ENCODE measurements at regions not wholly inside any gene's neighbourhood (a gene's known extent, or its start where the extent isn't known, plus 50 kb on each side); places are given as distances from the start of the nearest gene placed in this dataset.

DNA sequence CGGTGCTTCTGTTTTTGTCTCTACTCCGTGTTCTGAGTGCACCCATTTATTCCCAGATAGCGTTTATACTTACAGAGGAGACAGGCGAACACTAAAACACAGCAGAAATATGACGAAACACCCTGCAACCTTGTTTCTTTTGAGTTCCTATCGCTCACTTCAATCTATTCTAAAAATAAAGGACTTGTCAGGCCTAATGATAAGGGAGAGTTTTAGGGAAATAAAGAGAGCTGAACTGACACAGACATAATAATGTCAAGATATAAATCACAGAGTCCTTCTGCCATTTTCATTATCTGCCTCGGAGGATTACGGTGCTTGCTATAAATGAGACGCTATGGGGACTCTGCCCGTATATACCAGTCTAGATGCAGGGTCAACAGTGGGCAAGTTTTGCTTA is 659.7 kb upstream of the SALL3 start:
- Histone ChIP-seq H3K4me1 (ENCODE audit: control insufficient read depth, insufficient read depth, low read length) (no peaks in the 10 kb centered on the region), H3K9me3 (ENCODE audit: control insufficient read depth in 2 of 2, low read length in 2 of 2) (no peaks in the 10 kb centered on the region), H3K36me3 (ENCODE audit: control insufficient read depth in 2 of 2, insufficient read depth in 2 of 2, low read length in 2 of 2) (no peaks in the 10 kb centered on the region), H3K27me3 (ENCODE audit: control insufficient read depth in 1 of 2, insufficient read depth in 2 of 2, low read length in 2 of 2) (no peaks in the 10 kb centered on the region), H3K27ac (ENCODE audit: low read length) (no peak overlapping the region), H3K4me3 (ENCODE audit: low read length in 2 of 2) (no peak overlapping the region), H3K9ac (ENCODE audit: low read length in 2 of 2) (no peak overlapping the region)

DNA sequence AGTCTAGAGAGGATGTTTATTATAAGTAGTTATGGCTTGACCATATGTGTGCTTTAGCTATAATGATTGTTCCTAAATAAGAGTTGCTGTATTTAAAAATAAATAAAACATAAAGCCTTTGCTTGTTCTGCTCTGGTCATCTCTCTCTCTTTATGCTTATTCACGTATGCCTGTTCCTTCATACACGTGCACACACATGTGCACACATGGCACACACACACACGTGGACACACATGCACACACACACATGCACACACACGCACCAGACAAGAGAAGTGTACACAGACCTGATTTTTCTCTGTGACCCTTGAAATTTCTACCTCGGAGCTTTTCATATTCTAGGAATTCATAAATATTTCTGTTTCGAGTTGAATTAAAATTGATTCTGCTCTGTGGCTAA is 658.2 kb upstream of the SALL3 start:
- H3K4me1 ChIP-seq (ENCODE audit: control insufficient read depth, insufficient read depth, low read length) = no peaks in the 10 kb centered on the region

GRCh38 chr18:78323453-78324197 is 656.0 kb upstream of the SALL3 start:
- Histone ChIP-seq H3K27me3 (ENCODE audit: control insufficient read depth in 1 of 2, insufficient read depth in 2 of 2, low read length in 2 of 2) (no peaks in the 10 kb centered on the region), H3K36me3 (ENCODE audit: control insufficient read depth in 2 of 2, insufficient read depth in 2 of 2, low read length in 2 of 2) (no peaks in the 10 kb centered on the region), H3K9me3 (ENCODE audit: control insufficient read depth in 2 of 2, low read length in 2 of 2) (no peaks in the 10 kb centered on the region), H3K4me1 (ENCODE audit: control insufficient read depth, insufficient read depth, low read length) (no peaks in the 10 kb centered on the region), H3K9ac (ENCODE audit: low read length in 2 of 2) (no peak overlapping the region), H3K27ac (ENCODE audit: low read length) (no peak overlapping the region), H3K4me3 (ENCODE audit: low read length in 2 of 2) (no peak overlapping the region)

More for the DNA sequence above, 658.2 kb upstream of the SALL3 start:
- Histone ChIP-seq H3K27ac (ENCODE audit: low read length) (no peak overlapping the region), H3K4me3 (ENCODE audit: low read length in 2 of 2) (no peak overlapping the region), H3K36me3 (ENCODE audit: control insufficient read depth in 2 of 2, insufficient read depth in 2 of 2, low read length in 2 of 2) (no peaks in the 10 kb centered on the region), H3K9ac (ENCODE audit: low read length in 2 of 2) (no peak overlapping the region), H3K9me3 (ENCODE audit: control insufficient read depth in 2 of 2, low read length in 2 of 2) (no peaks in the 10 kb centered on the region), H3K27me3 (ENCODE audit: control insufficient read depth in 1 of 2, insufficient read depth in 2 of 2, low read length in 2 of 2) (no peaks in the 10 kb centered on the region)

- Histone ChIP-seq H3K27ac (ENCODE audit: low read length) (no peak overlapping the region), H3K4me1 (ENCODE audit: control insufficient read depth, insufficient read depth, low read length) (no peaks in the 10 kb centered on the region), H3K36me3 (ENCODE audit: control insufficient read depth in 2 of 2, insufficient read depth in 2 of 2, low read length in 2 of 2) (no peaks in the 10 kb centered on the region), H3K9ac (ENCODE audit: low read length in 2 of 2) (no peak overlapping the region), H3K27me3 (ENCODE audit: control insufficient read depth in 1 of 2, insufficient read depth in 2 of 2, low read length in 2 of 2) (no peaks in the 10 kb centered on the region), H3K4me3 (ENCODE audit: low read length in 2 of 2) (no peak overlapping the region), H3K9me3 (ENCODE audit: control insufficient read depth in 2 of 2, low read length in 2 of 2) (no peaks in the 10 kb centered on the region)
These were observed 652.0 kb upstream of the SALL3 start for GRCh38 chr18:78327643-78328042.

GRCh38 chr18:78330766-78331165 is 648.9 kb upstream of the SALL3 start:
- no peak overlapping the region for H3K4me3 ChIP-seq (ENCODE audit: low read length in 2 of 2)
- H3K27me3 ChIP-seq (ENCODE audit: control insufficient read depth in 1 of 2, insufficient read depth in 2 of 2, low read length in 2 of 2) = no peaks in the 10 kb centered on the region
- no peaks in the 10 kb centered on the region for H3K36me3 ChIP-seq (ENCODE audit: control insufficient read depth in 2 of 2, insufficient read depth in 2 of 2, low read length in 2 of 2)
- no peaks in the 10 kb centered on the region for H3K9me3 ChIP-seq (ENCODE audit: control insufficient read depth in 2 of 2, low read length in 2 of 2)
- H3K27ac ChIP-seq (ENCODE audit: low read length) = no peak overlapping the region
- H3K4me1 ChIP-seq (ENCODE audit: control insufficient read depth, insufficient read depth, low read length) = no peaks in the 10 kb centered on the region
- H3K9ac ChIP-seq (ENCODE audit: low read length in 2 of 2) = no peak overlapping the region

DNA sequence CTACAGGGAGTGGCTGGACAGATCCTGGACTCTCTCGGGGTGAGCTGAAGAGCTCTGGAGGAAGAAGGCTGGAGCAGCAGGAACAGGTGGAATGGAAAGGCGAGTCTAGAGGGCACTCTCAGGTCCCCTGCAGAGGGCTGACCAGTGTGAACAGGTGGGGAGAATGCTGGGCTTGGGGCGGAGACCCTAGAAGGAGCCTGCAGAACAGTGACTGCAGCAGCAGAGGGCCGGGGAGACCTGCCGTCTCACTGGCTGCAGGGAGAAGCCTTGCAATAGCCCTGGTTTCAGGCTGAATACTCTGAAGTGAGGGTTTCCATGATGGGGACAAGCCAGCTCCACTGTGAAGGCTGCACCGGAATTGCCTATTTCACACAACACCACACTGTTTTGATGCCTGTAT is 626.7 kb upstream of the SALL3 start:
- H3K27ac ChIP-seq (ENCODE audit: low read length) = no peak overlapping the region
- H3K9ac ChIP-seq (ENCODE audit: low read length in 2 of 2) = no peak overlapping the region
- no peaks in the 10 kb centered on the region for H3K27me3 ChIP-seq (ENCODE audit: control insufficient read depth in 1 of 2, insufficient read depth in 2 of 2, low read length in 2 of 2)
- H3K9me3 ChIP-seq (ENCODE audit: control insufficient read depth in 2 of 2, low read length in 2 of 2) = no peaks in the 10 kb centered on the region
- no peaks in the 10 kb centered on the region for H3K36me3 ChIP-seq (ENCODE audit: control insufficient read depth in 2 of 2, insufficient read depth in 2 of 2, low read length in 2 of 2)
- no peaks in the 10 kb centered on the region for H3K4me1 ChIP-seq (ENCODE audit: control insufficient read depth, insufficient read depth, low read length)
- H3K4me3 ChIP-seq (ENCODE audit: low read length in 2 of 2) = no peak overlapping the region

DNA sequence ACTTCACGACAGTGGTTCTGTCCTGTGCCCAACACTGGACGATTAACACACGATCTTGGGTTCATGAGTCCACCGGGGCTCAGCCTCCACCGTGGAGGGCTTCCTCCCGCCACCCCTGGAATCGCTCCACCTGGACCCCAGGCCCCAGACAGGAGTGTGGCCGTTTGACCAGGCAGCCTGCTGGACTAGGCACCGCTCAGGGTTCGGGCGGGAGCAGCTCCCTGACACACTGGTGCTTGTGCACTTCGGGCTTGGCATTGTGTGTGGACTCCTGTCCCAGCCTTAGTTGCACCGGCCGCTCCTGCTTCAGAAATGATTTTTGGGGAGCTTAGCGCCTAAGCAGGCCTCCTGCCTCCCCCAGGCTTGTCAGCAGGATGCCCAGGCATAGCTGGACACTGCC is 617.4 kb upstream of the SALL3 start:
- Histone ChIP-seq H3K4me3 (ENCODE audit: low read length in 2 of 2) (no peak overlapping the region), H3K9me3 (ENCODE audit: control insufficient read depth in 2 of 2, low read length in 2 of 2) (peaks cover 0 to 3% of the 10 kb centered on the region in 2 donors), H3K27me3 (ENCODE audit: control insufficient read depth in 1 of 2, insufficient read depth in 2 of 2, low read length in 2 of 2) (peaks cover 0 to 4% of the 10 kb centered on the region in 2 donors), H3K36me3 (ENCODE audit: control insufficient read depth in 2 of 2, insufficient read depth in 2 of 2, low read length in 2 of 2) (no peaks in the 10 kb centered on the region), H3K27ac (ENCODE audit: low read length) (no peak overlapping the region), H3K4me1 (ENCODE audit: control insufficient read depth, insufficient read depth, low read length) (no peaks in the 10 kb centered on the region), H3K9ac (ENCODE audit: low read length in 2 of 2) (no peak overlapping the region)

- Histone ChIP-seq H3K27me3 (ENCODE audit: control insufficient read depth in 1 of 2, insufficient read depth in 2 of 2, low read length in 2 of 2) (peaks cover 0 to 4% of the 10 kb centered on the region in 2 donors), H3K4me3 (ENCODE audit: low read length in 2 of 2) (no peak overlapping the region), H3K4me1 (ENCODE audit: control insufficient read depth, insufficient read depth, low read length) (no peaks in the 10 kb centered on the region), H3K9me3 (ENCODE audit: control insufficient read depth in 2 of 2, low read length in 2 of 2) (peaks cover 2 to 3% of the 10 kb centered on the region in 2 donors), H3K9ac (ENCODE audit: low read length in 2 of 2) (no peak overlapping the region), H3K36me3 (ENCODE audit: control insufficient read depth in 2 of 2, insufficient read depth in 2 of 2, low read length in 2 of 2) (no peaks in the 10 kb centered on the region), H3K27ac (ENCODE audit: low read length) (no peak overlapping the region)
These were observed 615.8 kb upstream of the SALL3 start for GRCh38 chr18:78363556-78364387.

DNA sequence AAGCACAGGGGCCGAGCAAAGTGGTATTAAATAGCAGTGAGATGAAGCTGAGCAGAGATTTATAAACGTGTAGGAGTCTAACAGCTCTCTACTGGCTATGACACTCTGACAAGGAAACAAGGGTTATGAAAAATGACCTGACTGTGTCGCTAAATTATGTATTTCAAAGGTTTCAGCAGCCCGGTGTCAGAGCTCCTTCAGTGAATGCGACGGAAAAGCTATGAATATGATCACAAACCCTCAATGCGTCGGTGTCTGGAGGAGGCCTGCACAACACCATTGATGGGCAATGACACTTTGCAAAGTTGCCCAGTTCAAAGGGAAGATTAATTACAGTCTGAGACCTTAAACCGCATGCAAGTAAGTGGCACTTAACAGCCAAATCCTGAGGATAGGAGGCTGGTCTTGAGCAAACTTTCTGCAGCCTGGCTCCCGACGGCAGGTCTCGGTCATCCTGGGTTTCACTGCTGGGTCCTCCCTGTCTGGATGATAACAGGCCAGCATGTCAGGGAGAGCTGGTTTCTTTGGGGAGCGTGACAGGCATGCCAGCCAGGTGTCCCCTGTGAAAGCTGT is 615.1 kb upstream of the SALL3 start:
- Histone ChIP-seq H3K9ac (ENCODE audit: low read length in 2 of 2) (no peak overlapping the region), H3K27me3 (ENCODE audit: control insufficient read depth in 1 of 2, insufficient read depth in 2 of 2, low read length in 2 of 2) (peaks cover 0 to 4% of the 10 kb centered on the region in 2 donors), H3K27ac (ENCODE audit: low read length) (no peak overlapping the region), H3K36me3 (ENCODE audit: control insufficient read depth in 2 of 2, insufficient read depth in 2 of 2, low read length in 2 of 2) (no peaks in the 10 kb centered on the region), H3K4me3 (ENCODE audit: low read length in 2 of 2) (no peak overlapping the region), H3K4me1 (ENCODE audit: control insufficient read depth, insufficient read depth, low read length) (no peaks in the 10 kb centered on the region), H3K9me3 (ENCODE audit: control insufficient read depth in 2 of 2, low read length in 2 of 2) (peaks cover 2 to 3% of the 10 kb centered on the region in 2 donors)

DNA sequence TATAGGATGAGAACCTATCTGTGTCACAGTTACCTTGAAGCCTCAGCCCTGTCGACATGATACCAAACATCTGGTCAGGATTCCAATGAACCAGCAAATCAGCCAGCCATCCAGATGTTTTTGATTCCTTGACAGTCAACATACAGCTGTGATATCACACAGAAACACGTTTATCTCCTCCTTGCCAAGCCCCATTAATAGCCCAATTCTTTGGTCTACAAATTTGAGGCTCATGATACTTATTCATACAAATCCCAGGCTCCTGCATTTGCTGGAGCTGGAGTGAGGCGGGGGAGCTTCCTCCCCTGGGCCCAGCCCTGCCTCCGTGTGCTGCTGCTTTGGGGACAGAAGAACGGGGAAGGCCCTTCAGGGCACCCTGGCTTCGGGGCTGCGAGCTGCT is 611.6 kb upstream of the SALL3 start:
- Histone ChIP-seq H3K4me1 (ENCODE audit: control insufficient read depth, insufficient read depth, low read length) (no peaks in the 10 kb centered on the region), H3K9ac (ENCODE audit: low read length in 2 of 2) (no peak overlapping the region), H3K27ac (ENCODE audit: low read length) (no peak overlapping the region), H3K9me3 (ENCODE audit: control insufficient read depth in 2 of 2, low read length in 2 of 2) (peaks cover 2 to 3% of the 10 kb centered on the region in 2 donors), H3K27me3 (ENCODE audit: control insufficient read depth in 1 of 2, insufficient read depth in 2 of 2, low read length in 2 of 2) (peaks cover 0 to 2% of the 10 kb centered on the region in 2 donors), H3K4me3 (ENCODE audit: low read length in 2 of 2) (no peak overlapping the region), H3K36me3 (ENCODE audit: control insufficient read depth in 2 of 2, insufficient read depth in 2 of 2, low read length in 2 of 2) (no peaks in the 10 kb centered on the region)

Data from stomach smooth muscle (tissue), 2 donors.